Subcutaneous abdominal adipose tissue (tissue), 5 donors: ENCODE measurements at regions not wholly inside any gene's neighbourhood (a gene's known extent, or its start where the extent isn't known, plus 50 kb on each side); places are given as distances from the start of the nearest gene placed in this dataset.

ENCODE experiments used
- H3K27ac ChIP-seq: one replicate; pipeline ENCODE4 v1.7.0; 2013; ENCODE audit warnings: low read depth, mild to moderate bottlenecking, inconsistent platforms, low read length, moderate library complexity
- H3K27me3 ChIP-seq, 5 donors: one replicate each; pipeline ENCODE4 v1.7.0; 2013; ENCODE audit warnings: low read length in 5 of 5, inconsistent platforms in 1 of 5; ENCODE audit not compliant: control insufficient read depth in 5 of 5, insufficient read depth in 4 of 5
- H3K36me3 ChIP-seq, 5 donors: one replicate each; pipeline ENCODE4 v1.7.0; 2013; ENCODE audit warnings: low read length in 5 of 5; ENCODE audit not compliant: control insufficient read depth in 5 of 5, insufficient read depth in 5 of 5
- H3K4me1 ChIP-seq, 5 donors: one replicate each; pipeline ENCODE4 v1.7.0; 2013; ENCODE audit warnings: low read length in 5 of 5, mild to moderate bottlenecking in 3 of 5, moderate library complexity in 1 of 5; ENCODE audit not compliant: control insufficient read depth in 5 of 5, insufficient read depth in 5 of 5
- H3K4me3 ChIP-seq, 5 donors: one replicate each; pipeline ENCODE4 v1.7.0; 2013; ENCODE audit warnings: low read length in 5 of 5, low read depth in 1 of 5
- H3K9ac ChIP-seq, 5 donors: one replicate each; pipeline ENCODE4 v1.7.0; 2013; ENCODE audit warnings: low read length in 5 of 5, mild to moderate bottlenecking in 4 of 5, moderate library complexity in 3 of 5
- H3K9me3 ChIP-seq, 5 donors: one replicate each; pipeline ENCODE4 v1.7.0; 2013; ENCODE audit warnings: low read length in 5 of 5; ENCODE audit not compliant: control insufficient read depth in 5 of 5
- donor health status: healthy.
- donor health status: healthy.
- donor health status: healthy.
- donor health status: healthy.
- donor health status: healthy.

- Histone ChIP-seq H3K36me3 (no peaks in the 10 kb centered on the region), H3K27ac (no peak overlapping the region), H3K4me3 (no peak overlapping the region), H3K4me1 (no peaks in the 10 kb centered on the region), H3K27me3 (no peaks in the 10 kb centered on the region), H3K9me3 (no peaks in the 10 kb centered on the region), H3K9ac (no peak overlapping the region)
Observed at GRCh38 chr1:193662030-193662429, 475.6 kb upstream of the B3GALT2 start.

- Histone ChIP-seq H3K27me3 (no peaks in the 10 kb centered on the region), H3K36me3 (no peaks in the 10 kb centered on the region), H3K4me3 (no peak overlapping the region), H3K9ac (no peak overlapping the region), H3K4me1 (no peaks in the 10 kb centered on the region), H3K27ac (no peak overlapping the region), H3K9me3 (no peaks in the 10 kb centered on the region)
Observed at GRCh38 chr1:193661385-193661784, 475.0 kb upstream of the B3GALT2 start.

GRCh38 chr1:193660428-193660827, 474.0 kb upstream of the B3GALT2 start:
- no peak overlapping the region for H3K27ac ChIP-seq
- H3K36me3 ChIP-seq = no peaks in the 10 kb centered on the region
- peaks cover 0 to under 1% (median 0%) of the 10 kb centered on the region in 5 donors for H3K9me3 ChIP-seq
- H3K4me1 ChIP-seq = no peaks in the 10 kb centered on the region
- H3K27me3 ChIP-seq = no peaks in the 10 kb centered on the region
- H3K4me3 ChIP-seq = no peak overlapping the region
- H3K9ac ChIP-seq = no peak overlapping the region

GRCh38 chr1:193658691-193659090, 472.3 kb upstream of the B3GALT2 start:
- no peak overlapping the region for H3K27ac ChIP-seq
- H3K27me3 ChIP-seq = no peaks in the 10 kb centered on the region
- no peaks in the 10 kb centered on the region for H3K36me3 ChIP-seq
- peaks cover 0 to 11% (median 6%) of the 10 kb centered on the region in 5 donors for H3K9me3 ChIP-seq
- no peaks in the 10 kb centered on the region for H3K4me1 ChIP-seq
- no peak overlapping the region for H3K9ac ChIP-seq
- no peak overlapping the region for H3K4me3 ChIP-seq

GRCh38 chr1:193658081-193658480, 471.7 kb upstream of the B3GALT2 start:
- Histone ChIP-seq H3K27ac (no peak overlapping the region), H3K4me1 (no peaks in the 10 kb centered on the region)

GRCh38 chr1:193657552-193657951, 471.1 kb upstream of the B3GALT2 start:
- no peaks in the 10 kb centered on the region for H3K27me3 ChIP-seq
- H3K27ac ChIP-seq = no peak overlapping the region
- no peak overlapping the region for H3K9ac ChIP-seq
- no peaks in the 10 kb centered on the region for H3K4me1 ChIP-seq
- no peaks in the 10 kb centered on the region for H3K36me3 ChIP-seq
- no peak overlapping the region for H3K4me3 ChIP-seq
- peaks cover 0 to 11% (median 6%) of the 10 kb centered on the region in 5 donors for H3K9me3 ChIP-seq

More at GRCh38 chr1:193658081-193658480, 471.7 kb upstream of the B3GALT2 start:
- no peak overlapping the region for H3K9ac ChIP-seq
- H3K4me3 ChIP-seq = no peak overlapping the region
- no peaks in the 10 kb centered on the region for H3K36me3 ChIP-seq
- no peaks in the 10 kb centered on the region for H3K27me3 ChIP-seq
- peaks cover 0 to 11% (median 6%) of the 10 kb centered on the region in 5 donors for H3K9me3 ChIP-seq

GRCh38 chr1:193656841-193657240, 470.4 kb upstream of the B3GALT2 start:
- Histone ChIP-seq H3K9ac (no peak overlapping the region), H3K27me3 (no peaks in the 10 kb centered on the region), H3K36me3 (no peaks in the 10 kb centered on the region), H3K4me1 (no peaks in the 10 kb centered on the region), H3K4me3 (no peak overlapping the region), H3K27ac (no peak overlapping the region), H3K9me3 (peaks cover 0 to 12% (median 6%) of the 10 kb centered on the region in 5 donors)

GRCh38 chr1:193654951-193655735, 468.7 kb upstream of the B3GALT2 start:
- Histone ChIP-seq H3K36me3 (no peaks in the 10 kb centered on the region), H3K27ac (no peak overlapping the region), H3K4me1 (no peaks in the 10 kb centered on the region), H3K4me3 (no peak overlapping the region), H3K27me3 (no peaks in the 10 kb centered on the region), H3K9me3 (peaks cover 4 to 20% (median 8%) of the 10 kb centered on the region in 5 donors), H3K9ac (no peak overlapping the region)

- Histone ChIP-seq H3K36me3 (no peaks in the 10 kb centered on the region), H3K4me1 (no peaks in the 10 kb centered on the region), H3K9me3 (peaks cover 3 to 11% (median 4%) of the 10 kb centered on the region in 5 donors), H3K4me3 (no peak overlapping the region), H3K27ac (no peak overlapping the region), H3K9ac (no peak overlapping the region), H3K27me3 (no peaks in the 10 kb centered on the region)
Observed at GRCh38 chr1:193649587-193649986, 463.2 kb upstream of the B3GALT2 start.

- H3K4me1 ChIP-seq = no peaks in the 10 kb centered on the region
- no peaks in the 10 kb centered on the region for H3K27me3 ChIP-seq
- no peaks in the 10 kb centered on the region for H3K36me3 ChIP-seq
- no peaks in the 10 kb centered on the region for H3K9me3 ChIP-seq
- H3K4me3 ChIP-seq = no peak overlapping the region
- no peak overlapping the region for H3K9ac ChIP-seq
- H3K27ac ChIP-seq = no peak overlapping the region
Observed at GRCh38 chr1:193634876-193635275, 448.5 kb upstream of the B3GALT2 start.
